ENCODE measurements at regions not wholly inside any gene's neighbourhood (a gene's known extent, or its start where the extent isn't known, plus 50 kb on each side); places are given as distances from the start of the nearest gene placed in this dataset.

DNA sequence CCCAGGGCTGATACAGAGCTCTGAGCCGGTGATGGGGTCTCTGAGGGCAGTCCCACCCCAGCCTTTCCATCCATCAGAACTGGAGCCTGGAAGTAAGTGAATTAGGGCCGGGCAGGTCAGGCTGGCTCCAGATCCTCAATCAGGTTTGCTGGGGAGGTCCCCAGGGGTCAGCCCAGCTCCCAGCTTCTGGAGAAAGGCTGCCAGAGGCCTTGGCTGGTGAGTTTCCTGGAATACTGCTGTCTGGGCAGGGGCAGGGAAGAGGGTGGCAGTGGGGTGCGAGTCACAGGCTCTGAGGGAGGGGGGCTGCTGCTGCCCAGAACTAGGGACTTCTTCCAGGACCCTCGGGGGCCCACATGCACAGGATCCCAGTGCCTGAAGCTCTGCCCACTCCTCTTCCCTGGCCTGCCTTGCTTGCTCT is 200.6 kb upstream of the MVB12B start:
- Histone ChIP-seq H3K9me3 (ENCODE audit: low read length) (no peaks in the 10 kb centered on the region), H3K27ac (ENCODE audit: low read length) (no peak overlapping the region), H3K4me2 (ENCODE audit: low read length) (no peak overlapping the region), H3K9ac (ENCODE audit: low read length) (no peak overlapping the region), H3F3A (ENCODE audit: insufficient read depth, low read length, poor library complexity, severe bottlenecking) (no peaks in the 10 kb centered on the region), H3K79me2 (replicated peaks; ENCODE audit: insufficient read depth, low read length) (no peaks in the 10 kb centered on the region), H3K4me3 (ENCODE audit: low read length) (no peak overlapping the region), H3K27me3 (ENCODE audit: insufficient read depth, low read depth, low read length) (no peaks in the 10 kb centered on the region), H3K9me2 (ENCODE audit: insufficient read depth, low read length) (no peaks in the 10 kb centered on the region), H2AFZ (ENCODE audit: low read depth, low read length) (no peak overlapping the region), H4K20me1 (ENCODE audit: insufficient read depth) (no peaks in the 10 kb centered on the region), H3K36me3 (ENCODE audit: insufficient read depth, low read length) (no peaks in the 10 kb centered on the region)
- no peak for TF ChIP-seq EP300 (conservative IDR thresholded peaks at IDR 0.05; ENCODE audit: poor library complexity, severe bottlenecking)
- no peak for TF ChIP-seq SMC3 (conservative IDR thresholded peaks at IDR 0.05; ENCODE audit: poor library complexity)
- TF ChIP-seq TAF1 (IDR thresholded peaks at IDR 0.05; ENCODE audit: low read depth) = no peak
- TF ChIP-seq MXI1 (conservative IDR thresholded peaks at IDR 0.05; ENCODE audit: poor library complexity, severe bottlenecking) = no peak
- no peak for TF ChIP-seq RAD21 (conservative IDR thresholded peaks at IDR 0.05)
- no peak for TF ChIP-seq POLR2AphosphoS5 (IDR thresholded peaks at IDR 0.05)
- TF ChIP-seq EZH2 (IDR thresholded peaks at IDR 0.05; ENCODE audit: borderline replicate concordance, insufficient read depth, low read length, poor library complexity, severe bottlenecking) = no peak
- TF ChIP-seq, protein P1, sequence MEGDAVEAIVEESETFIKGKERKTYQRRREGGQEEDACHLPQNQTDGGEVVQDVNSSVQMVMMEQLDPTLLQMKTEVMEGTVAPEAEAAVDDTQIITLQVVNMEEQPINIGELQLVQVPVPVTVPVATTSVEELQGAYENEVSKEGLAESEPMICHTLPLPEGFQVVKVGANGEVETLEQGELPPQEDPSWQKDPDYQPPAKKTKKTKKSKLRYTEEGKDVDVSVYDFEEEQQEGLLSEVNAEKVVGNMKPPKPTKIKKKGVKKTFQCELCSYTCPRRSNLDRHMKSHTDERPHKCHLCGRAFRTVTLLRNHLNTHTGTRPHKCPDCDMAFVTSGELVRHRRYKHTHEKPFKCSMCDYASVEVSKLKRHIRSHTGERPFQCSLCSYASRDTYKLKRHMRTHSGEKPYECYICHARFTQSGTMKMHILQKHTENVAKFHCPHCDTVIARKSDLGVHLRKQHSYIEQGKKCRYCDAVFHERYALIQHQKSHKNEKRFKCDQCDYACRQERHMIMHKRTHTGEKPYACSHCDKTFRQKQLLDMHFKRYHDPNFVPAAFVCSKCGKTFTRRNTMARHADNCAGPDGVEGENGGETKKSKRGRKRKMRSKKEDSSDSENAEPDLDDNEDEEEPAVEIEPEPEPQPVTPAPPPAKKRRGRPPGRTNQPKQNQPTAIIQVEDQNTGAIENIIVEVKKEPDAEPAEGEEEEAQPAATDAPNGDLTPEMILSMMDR (IDR thresholded peaks at IDR 0.05; ENCODE audit: poor library complexity, severe bottlenecking) = no peak
- TF ChIP-seq, protein P2, sequence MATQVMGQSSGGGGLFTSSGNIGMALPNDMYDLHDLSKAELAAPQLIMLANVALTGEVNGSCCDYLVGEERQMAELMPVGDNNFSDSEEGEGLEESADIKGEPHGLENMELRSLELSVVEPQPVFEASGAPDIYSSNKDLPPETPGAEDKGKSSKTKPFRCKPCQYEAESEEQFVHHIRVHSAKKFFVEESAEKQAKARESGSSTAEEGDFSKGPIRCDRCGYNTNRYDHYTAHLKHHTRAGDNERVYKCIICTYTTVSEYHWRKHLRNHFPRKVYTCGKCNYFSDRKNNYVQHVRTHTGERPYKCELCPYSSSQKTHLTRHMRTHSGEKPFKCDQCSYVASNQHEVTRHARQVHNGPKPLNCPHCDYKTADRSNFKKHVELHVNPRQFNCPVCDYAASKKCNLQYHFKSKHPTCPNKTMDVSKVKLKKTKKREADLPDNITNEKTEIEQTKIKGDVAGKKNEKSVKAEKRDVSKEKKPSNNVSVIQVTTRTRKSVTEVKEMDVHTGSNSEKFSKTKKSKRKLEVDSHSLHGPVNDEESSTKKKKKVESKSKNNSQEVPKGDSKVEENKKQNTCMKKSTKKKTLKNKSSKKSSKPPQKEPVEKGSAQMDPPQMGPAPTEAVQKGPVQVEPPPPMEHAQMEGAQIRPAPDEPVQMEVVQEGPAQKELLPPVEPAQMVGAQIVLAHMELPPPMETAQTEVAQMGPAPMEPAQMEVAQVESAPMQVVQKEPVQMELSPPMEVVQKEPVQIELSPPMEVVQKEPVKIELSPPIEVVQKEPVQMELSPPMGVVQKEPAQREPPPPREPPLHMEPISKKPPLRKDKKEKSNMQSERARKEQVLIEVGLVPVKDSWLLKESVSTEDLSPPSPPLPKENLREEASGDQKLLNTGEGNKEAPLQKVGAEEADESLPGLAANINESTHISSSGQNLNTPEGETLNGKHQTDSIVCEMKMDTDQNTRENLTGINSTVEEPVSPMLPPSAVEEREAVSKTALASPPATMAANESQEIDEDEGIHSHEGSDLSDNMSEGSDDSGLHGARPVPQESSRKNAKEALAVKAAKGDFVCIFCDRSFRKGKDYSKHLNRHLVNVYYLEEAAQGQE (IDR thresholded peaks at IDR 0.05; ENCODE audit: borderline replicate concordance) = no peak

DNA sequence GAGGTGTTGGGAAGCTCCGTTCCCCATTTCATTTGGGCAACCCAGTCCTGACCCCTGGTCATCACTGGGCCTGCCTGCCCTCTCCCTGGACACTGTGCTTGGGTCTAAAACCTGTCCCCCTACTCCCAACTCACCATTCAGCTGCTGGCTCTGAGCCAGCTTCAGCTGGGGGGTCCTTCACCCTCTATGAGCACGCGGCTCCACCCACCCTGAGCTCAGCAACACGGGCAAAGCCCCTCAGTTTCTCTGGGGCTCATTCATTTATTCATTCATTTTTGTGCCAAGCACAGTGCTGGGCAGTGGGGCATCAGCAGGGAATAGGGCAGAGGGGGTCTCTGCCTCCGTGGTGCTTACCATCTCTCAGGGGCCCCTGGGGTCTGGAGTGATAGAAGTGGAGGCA is 199.8 kb upstream of the MVB12B start:
- Histone ChIP-seq H3K9me3 (ENCODE audit: low read length) (no peaks in the 10 kb centered on the region), H3K36me3 (ENCODE audit: insufficient read depth, low read length) (no peaks in the 10 kb centered on the region), H3K27ac (ENCODE audit: low read length) (no peak overlapping the region), H2AFZ (ENCODE audit: low read depth, low read length) (no peak overlapping the region), H3K79me2 (replicated peaks; ENCODE audit: insufficient read depth, low read length) (no peaks in the 10 kb centered on the region), H3K27me3 (ENCODE audit: insufficient read depth, low read depth, low read length) (no peaks in the 10 kb centered on the region), H3F3A (ENCODE audit: insufficient read depth, low read length, poor library complexity, severe bottlenecking) (no peaks in the 10 kb centered on the region), H4K20me1 (ENCODE audit: insufficient read depth) (no peaks in the 10 kb centered on the region), H3K9me2 (ENCODE audit: insufficient read depth, low read length) (no peaks in the 10 kb centered on the region), H3K4me2 (ENCODE audit: low read length) (no peak overlapping the region), H3K9ac (ENCODE audit: low read length) (no peak overlapping the region), H3K4me3 (ENCODE audit: low read length) (no peak overlapping the region)
- TF ChIP-seq TAF1 (IDR thresholded peaks at IDR 0.05; ENCODE audit: low read depth) = no peak
- no peak for TF ChIP-seq EZH2 (IDR thresholded peaks at IDR 0.05; ENCODE audit: borderline replicate concordance, insufficient read depth, low read length, poor library complexity, severe bottlenecking)

DNA sequence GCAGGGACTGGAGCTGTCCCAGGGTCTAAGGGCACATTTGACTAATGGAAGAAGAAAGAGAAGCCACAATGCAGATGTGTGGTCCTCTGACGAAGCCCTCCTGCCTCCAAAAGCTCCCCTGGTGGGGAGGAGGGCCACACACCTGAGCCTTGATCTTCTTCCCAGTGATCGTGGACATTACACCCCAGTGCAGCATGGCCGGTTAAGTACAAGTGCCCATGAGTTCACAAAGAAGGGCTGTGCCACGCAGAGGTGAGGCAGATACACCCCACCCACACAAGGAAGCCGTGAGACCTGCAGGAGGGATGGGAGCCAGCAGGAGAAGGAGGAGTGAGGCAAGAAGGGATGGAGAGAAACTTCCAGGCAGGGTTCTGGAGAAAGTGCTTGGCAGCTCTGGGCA is 199.0 kb upstream of the MVB12B start:
- no peak overlapping the region for H3K9ac ChIP-seq (ENCODE audit: low read length)
- no peaks in the 10 kb centered on the region for H3K27me3 ChIP-seq (ENCODE audit: insufficient read depth, low read depth, low read length)
- no peak for TF ChIP-seq RAD21 (conservative IDR thresholded peaks at IDR 0.05)
- TF ChIP-seq SMC3 (conservative IDR thresholded peaks at IDR 0.05; ENCODE audit: poor library complexity) = no peak
- TF ChIP-seq MXI1 (conservative IDR thresholded peaks at IDR 0.05; ENCODE audit: poor library complexity, severe bottlenecking) = no peak
- no peak overlapping the region for H2AFZ ChIP-seq (ENCODE audit: low read depth, low read length)
- no peak overlapping the region for H3K4me2 ChIP-seq (ENCODE audit: low read length)
- H3K79me2 ChIP-seq (replicated peaks; ENCODE audit: insufficient read depth, low read length) = no peaks in the 10 kb centered on the region
- H3K9me3 ChIP-seq (ENCODE audit: low read length) = no peaks in the 10 kb centered on the region
- no peaks in the 10 kb centered on the region for H3K36me3 ChIP-seq (ENCODE audit: insufficient read depth, low read length)
- no peak overlapping the region for H3K4me3 ChIP-seq (ENCODE audit: low read length)
- no peaks in the 10 kb centered on the region for H4K20me1 ChIP-seq (ENCODE audit: insufficient read depth)
- no peaks in the 10 kb centered on the region for H3F3A ChIP-seq (ENCODE audit: insufficient read depth, low read length, poor library complexity, severe bottlenecking)
- H3K9me2 ChIP-seq (ENCODE audit: insufficient read depth, low read length) = no peaks in the 10 kb centered on the region
- no peak overlapping the region for H3K27ac ChIP-seq (ENCODE audit: low read length)
